ENCODE measurements at regions not wholly inside any gene's neighbourhood (a gene's known extent, or its start where the extent isn't known, plus 50 kb on each side); places are given as distances from the start of the nearest gene placed in this dataset.

- TF ChIP-seq CTCF (IDR thresholded peaks at IDR 0.05; ENCODE audit: insufficient read depth, low read length) (no peak), SPI1 (IDR thresholded peaks at IDR 0.05; ENCODE audit: borderline replicate concordance, low read depth) (no peak), POLR2AphosphoS5 (IDR thresholded peaks at IDR 0.05; ENCODE audit: low read depth) (no peak)
Observed at GRCh38 chr13:84290386-84290785, 408.1 kb upstream of the SLITRK1 start.
